Esophagus squamous epithelium (tissue), 4 donors: ENCODE measurements at regions not wholly inside any gene's neighbourhood (a gene's known extent, or its start where the extent isn't known, plus 50 kb on each side); places are given as distances from the start of the nearest gene placed in this dataset.

ENCODE experiments used
- CTCF ChIP-seq, 6 experiments: fragments of 450-650 bp in 4 of 6; fragments of 200-600 bp in 2 of 6; sonication (generic) in 2 of 6; IDR thresholded peaks; one replicate each; pipeline ENCODE4 v1.5.1; 2016 to 2019; ENCODE audit warnings: antibody characterized with exemption in 6 of 6, mild to moderate bottlenecking in 4 of 6, moderate library complexity in 4 of 6
- POLR2A ChIP-seq, 4 donors: fragments of 450-650 bp; IDR thresholded peaks; one replicate each; pipeline ENCODE4 v1.6.1; 2017; ENCODE audit warnings: antibody characterized with exemption in 4 of 4, mild to moderate bottlenecking in 4 of 4, moderate library complexity in 3 of 4

- no peak for TF ChIP-seq POLR2A (IDR thresholded peaks at IDR 0.05)
- no peak for TF ChIP-seq CTCF (IDR thresholded peaks at IDR 0.05)
Measured at GRCh38 chr14:83559721-83560120, 1970.2 kb upstream of the FLRT2 start.
